ENCODE measurements at regions not wholly inside any gene's neighbourhood (a gene's known extent, or its start where the extent isn't known, plus 50 kb on each side); places are given as distances from the start of the nearest gene placed in this dataset.

- no peak for DNase-seq
- no peak overlapping the region for H3K4me3 Mint-ChIP-seq
- no peaks in the 10 kb centered on the region for H3K27me3 Mint-ChIP-seq
- no peaks in the 10 kb centered on the region for H3K36me3 Mint-ChIP-seq
- no peaks in the 10 kb centered on the region for H3K4me1 Mint-ChIP-seq
- no peaks in the 10 kb centered on the region for H3K9me3 Mint-ChIP-seq
- H3K27ac Mint-ChIP-seq = no peak overlapping the region
Observed at GRCh38 chr1:58264462-58264861, 282.1 kb downstream of the OMA1 start.

- Mint-ChIP-seq H3K27me3 (no peaks in the 10 kb centered on the region), H3K9me3 (no peaks in the 10 kb centered on the region), H3K4me3 (no peak overlapping the region), H3K36me3 (no peaks in the 10 kb centered on the region), H3K27ac (no peak overlapping the region), H3K4me1 (no peaks in the 10 kb centered on the region)
- no peak for DNase-seq
Observed at GRCh38 chr1:58262702-58263101, 283.8 kb downstream of the OMA1 start.

- Mint-ChIP-seq H3K4me3 (no peak overlapping the region), H3K9me3 (no peaks in the 10 kb centered on the region), H3K27me3 (peaks cover 3% of the 10 kb centered on the region), H3K4me1 (no peaks in the 10 kb centered on the region), H3K27ac (no peak overlapping the region), H3K36me3 (no peaks in the 10 kb centered on the region)
- no peak for DNase-seq
Observed at GRCh38 chr1:58258082-58258481, 288.4 kb downstream of the OMA1 start.

GRCh38 chr1:58257003-58257402 lies 289.5 kb downstream of the OMA1 start:
- Mint-ChIP-seq H3K27ac (no peak overlapping the region), H3K27me3 (peaks cover 3% of the 10 kb centered on the region), H3K4me1 (no peaks in the 10 kb centered on the region), H3K4me3 (no peak overlapping the region), H3K36me3 (no peaks in the 10 kb centered on the region), H3K9me3 (no peaks in the 10 kb centered on the region)
- DNase-seq = no peak

GRCh38 chr1:58256546-58256945 lies 290.0 kb downstream of the OMA1 start:
- Mint-ChIP-seq H3K27me3 (peaks cover 4% of the 10 kb centered on the region), H3K27ac (no peak overlapping the region), H3K9me3 (no peaks in the 10 kb centered on the region), H3K4me3 (no peak overlapping the region), H3K36me3 (no peaks in the 10 kb centered on the region), H3K4me1 (no peaks in the 10 kb centered on the region)
- DNase-seq = no peak

GRCh38 chr1:58256041-58256440 lies 290.5 kb downstream of the OMA1 start:
- Mint-ChIP-seq H3K4me1 (no peaks in the 10 kb centered on the region), H3K36me3 (no peaks in the 10 kb centered on the region), H3K4me3 (no peak overlapping the region), H3K27ac (no peak overlapping the region), H3K9me3 (no peaks in the 10 kb centered on the region), H3K27me3 (peaks cover 10% of the 10 kb centered on the region)
- DNase-seq = no peak

- no peak for DNase-seq
- Mint-ChIP-seq H3K4me3 (no peak overlapping the region), H3K27ac (no peak overlapping the region), H3K27me3 (peaks cover 18% of the 10 kb centered on the region), H3K4me1 (no peaks in the 10 kb centered on the region), H3K9me3 (no peaks in the 10 kb centered on the region), H3K36me3 (no peaks in the 10 kb centered on the region)
Observed at GRCh38 chr1:58255192-58255591, 291.3 kb downstream of the OMA1 start.

GRCh38 chr1:58251430-58252073 lies 295.0 kb downstream of the OMA1 start:
- peaks cover 4% of the 10 kb centered on the region for H3K4me1 Mint-ChIP-seq
- peaks cover 49% of the 10 kb centered on the region for H3K27me3 Mint-ChIP-seq
- DNase-seq = no peak
- no peaks in the 10 kb centered on the region for H3K9me3 Mint-ChIP-seq
- H3K27ac Mint-ChIP-seq = no peak overlapping the region
- H3K4me3 Mint-ChIP-seq = no peak overlapping the region
- H3K36me3 Mint-ChIP-seq = no peaks in the 10 kb centered on the region

GRCh38 chr1:58250587-58250948 lies 296.0 kb downstream of the OMA1 start:
- no peak overlapping the region for H3K27ac Mint-ChIP-seq
- peaks cover 4% of the 10 kb centered on the region for H3K4me1 Mint-ChIP-seq
- DNase-seq = no peak
- H3K36me3 Mint-ChIP-seq = no peaks in the 10 kb centered on the region
- peaks cover 49% of the 10 kb centered on the region for H3K27me3 Mint-ChIP-seq
- no peak overlapping the region for H3K4me3 Mint-ChIP-seq
- H3K9me3 Mint-ChIP-seq = no peaks in the 10 kb centered on the region

GRCh38 chr1:58249737-58250586 lies 296.6 kb downstream of the OMA1 start:
- H3K36me3 Mint-ChIP-seq = no peaks in the 10 kb centered on the region
- no peak overlapping the region for H3K27ac Mint-ChIP-seq
- DNase-seq = peak; percentile 30
- H3K4me3 Mint-ChIP-seq = peak overlapping the region; percentile 66
- no peaks in the 10 kb centered on the region for H3K9me3 Mint-ChIP-seq
- peaks cover 4% of the 10 kb centered on the region for H3K4me1 Mint-ChIP-seq
- peaks cover 53% of the 10 kb centered on the region for H3K27me3 Mint-ChIP-seq

- DNase-seq = no peak
- Mint-ChIP-seq H3K4me3 (peak overlapping the region; percentile 40), H3K36me3 (no peaks in the 10 kb centered on the region), H3K4me1 (peaks cover 4% of the 10 kb centered on the region), H3K9me3 (no peaks in the 10 kb centered on the region), H3K27me3 (peaks cover 53% of the 10 kb centered on the region), H3K27ac (no peak overlapping the region)
Observed at GRCh38 chr1:58249388-58249736, 297.2 kb downstream of the OMA1 start.

GRCh38 chr1:58248791-58249190 lies 297.7 kb downstream of the OMA1 start:
- Mint-ChIP-seq H3K36me3 (no peaks in the 10 kb centered on the region), H3K4me3 (no peak overlapping the region)

GRCh38 chr1:58248072-58248471 lies 298.5 kb downstream of the OMA1 start:
- no peak for DNase-seq
- Mint-ChIP-seq H3K9me3 (no peaks in the 10 kb centered on the region), H3K36me3 (no peaks in the 10 kb centered on the region), H3K4me3 (no peak overlapping the region), H3K4me1 (peaks cover 4% of the 10 kb centered on the region), H3K27ac (no peak overlapping the region), H3K27me3 (peaks cover 53% of the 10 kb centered on the region)

More at GRCh38 chr1:58248791-58249190, 297.7 kb downstream of the OMA1 start:
- H3K4me1 Mint-ChIP-seq = peaks cover 4% of the 10 kb centered on the region
- DNase-seq = no peak
- peaks cover 53% of the 10 kb centered on the region for H3K27me3 Mint-ChIP-seq
- H3K27ac Mint-ChIP-seq = no peak overlapping the region
- no peaks in the 10 kb centered on the region for H3K9me3 Mint-ChIP-seq

GRCh38 chr1:58246549-58246948 lies 300.0 kb downstream of the OMA1 start:
- Mint-ChIP-seq H3K36me3 (no peaks in the 10 kb centered on the region), H3K4me1 (peaks cover 4% of the 10 kb centered on the region), H3K9me3 (no peaks in the 10 kb centered on the region), H3K27ac (no peak overlapping the region), H3K4me3 (no peak overlapping the region), H3K27me3 (peaks cover 54% of the 10 kb centered on the region)
- DNase-seq = no peak

GRCh38 chr1:58244872-58245271 lies 301.7 kb downstream of the OMA1 start:
- H3K4me1 Mint-ChIP-seq = peaks cover 4% of the 10 kb centered on the region
- H3K4me3 Mint-ChIP-seq = no peak overlapping the region
- peaks cover 41% of the 10 kb centered on the region for H3K27me3 Mint-ChIP-seq
- no peak overlapping the region for H3K27ac Mint-ChIP-seq
- no peaks in the 10 kb centered on the region for H3K9me3 Mint-ChIP-seq
- H3K36me3 Mint-ChIP-seq = no peaks in the 10 kb centered on the region
- no peak for DNase-seq

GRCh38 chr1:58238846-58239245 lies 307.7 kb downstream of the OMA1 start:
- Mint-ChIP-seq H3K36me3 (no peaks in the 10 kb centered on the region), H3K9me3 (no peaks in the 10 kb centered on the region), H3K27me3 (peaks cover 5% of the 10 kb centered on the region)

More at GRCh38 chr1:58238846-58239245, 307.7 kb downstream of the OMA1 start:
- no peaks in the 10 kb centered on the region for H3K4me1 Mint-ChIP-seq
- H3K27ac Mint-ChIP-seq = no peak overlapping the region
- H3K4me3 Mint-ChIP-seq = no peak overlapping the region
- DNase-seq = no peak

All from activated naive CD8-positive, alpha-beta T cell treated with anti-CD3 and anti-CD28 coated beads for 36 hours (primary cell).